ENCODE measurements at regions not wholly inside any gene's neighbourhood (a gene's known extent, or its start where the extent isn't known, plus 50 kb on each side); places are given as distances from the start of the nearest gene placed in this dataset.

GRCh38 chr9:22255337-22255736 is 191.3 kb upstream of the DMRTA1 start:
- Mint-ChIP-seq H3K4me1 (no peaks in the 10 kb centered on the region), H3K27me3 (ENCODE audit: low read depth) (no peaks in the 10 kb centered on the region), H3K4me3 (no peak overlapping the region), H3K27ac (ENCODE audit: unreplicated experiment) (no peak overlapping the region), H3K9me3 (peaks cover 12% of the 10 kb centered on the region), H3K36me3 (ENCODE audit: low read depth) (peaks cover 2% of the 10 kb centered on the region)
- TF ChIP-seq CTCF (conservative IDR thresholded peaks at IDR 0.05), result no peak
- DNase-seq (ENCODE audit: low read depth, low spot score), result no peak

- TF ChIP-seq CTCF (conservative IDR thresholded peaks at IDR 0.05), result no peak
- peaks cover 2% of the 10 kb centered on the region for H3K36me3 Mint-ChIP-seq (ENCODE audit: low read depth)
- no peaks in the 10 kb centered on the region for H3K27me3 Mint-ChIP-seq (ENCODE audit: low read depth)
- H3K9me3 Mint-ChIP-seq, result peaks cover 14% of the 10 kb centered on the region
- H3K27ac Mint-ChIP-seq (ENCODE audit: unreplicated experiment), result no peak overlapping the region
- DNase-seq (ENCODE audit: low read depth, low spot score), result no peak
- H3K4me3 Mint-ChIP-seq, result no peak overlapping the region
- H3K4me1 Mint-ChIP-seq, result no peaks in the 10 kb centered on the region
Observed at GRCh38 chr9:22256381-22256780, 190.2 kb upstream of the DMRTA1 start.

- H3K4me3 Mint-ChIP-seq, result no peak overlapping the region
- no peak for DNase-seq (ENCODE audit: low read depth, low spot score)
- H3K27ac Mint-ChIP-seq (ENCODE audit: unreplicated experiment), result no peak overlapping the region
- H3K9me3 Mint-ChIP-seq, result peaks cover 14% of the 10 kb centered on the region
- H3K27me3 Mint-ChIP-seq (ENCODE audit: low read depth), result no peaks in the 10 kb centered on the region
- H3K4me1 Mint-ChIP-seq, result no peaks in the 10 kb centered on the region
- H3K36me3 Mint-ChIP-seq (ENCODE audit: low read depth), result peaks cover 2% of the 10 kb centered on the region
- TF ChIP-seq CTCF (conservative IDR thresholded peaks at IDR 0.05), result no peak
Observed at GRCh38 chr9:22257026-22257816, 189.4 kb upstream of the DMRTA1 start.

- H3K36me3 Mint-ChIP-seq (ENCODE audit: low read depth), result peaks cover 14% of the 10 kb centered on the region
- no peak overlapping the region for H3K4me3 Mint-ChIP-seq
- H3K27ac Mint-ChIP-seq (ENCODE audit: unreplicated experiment), result no peak overlapping the region
- no peak for TF ChIP-seq CTCF (conservative IDR thresholded peaks at IDR 0.05)
- peaks cover 3% of the 10 kb centered on the region for H3K27me3 Mint-ChIP-seq (ENCODE audit: low read depth)
- H3K4me1 Mint-ChIP-seq, result no peaks in the 10 kb centered on the region
- DNase-seq (ENCODE audit: low read depth, low spot score), result no peak
- peaks cover 16% of the 10 kb centered on the region for H3K9me3 Mint-ChIP-seq
Observed at GRCh38 chr9:22265038-22265437, 181.6 kb upstream of the DMRTA1 start.

GRCh38 chr9:22265534-22265933 is 181.1 kb upstream of the DMRTA1 start:
- no peak for DNase-seq (ENCODE audit: low read depth, low spot score)
- peaks cover 14% of the 10 kb centered on the region for H3K36me3 Mint-ChIP-seq (ENCODE audit: low read depth)
- no peak overlapping the region for H3K27ac Mint-ChIP-seq (ENCODE audit: unreplicated experiment)
- H3K27me3 Mint-ChIP-seq (ENCODE audit: low read depth), result peaks cover 3% of the 10 kb centered on the region
- H3K4me3 Mint-ChIP-seq, result no peak overlapping the region
- TF ChIP-seq CTCF (conservative IDR thresholded peaks at IDR 0.05), result no peak
- peaks cover 16% of the 10 kb centered on the region for H3K9me3 Mint-ChIP-seq
- H3K4me1 Mint-ChIP-seq, result no peaks in the 10 kb centered on the region

All from neural crest cell (in vitro differentiated cells).